ENCODE measurements at regions not wholly inside any gene's neighbourhood (a gene's known extent, or its start where the extent isn't known, plus 50 kb on each side); places are given as distances from the start of the nearest gene placed in this dataset.
"Not testable (repeated sequence)": the region's sequence is repeated elsewhere in the genome, so short reads cannot be mapped to it uniquely, and the experiment has no call there.

GRCh38 chr2:85942346-85942957, 53.7 kb upstream of the ST3GAL5 start:
- no peak for TF ChIP-seq EP300 (IDR thresholded peaks at IDR 0.05)
- no peak for TF ChIP-seq CTCF (IDR thresholded peaks at IDR 0.05)
- no peak for TF ChIP-seq POLR2A (IDR thresholded peaks at IDR 0.05)
- no peak for TF ChIP-seq POLR2AphosphoS5 (IDR thresholded peaks at IDR 0.05)
- no peak overlapping the region for H3K4me3 ChIP-seq
- H3K36me3 ChIP-seq, result no peaks in the 10 kb centered on the region
- no peak overlapping the region for H3K27ac ChIP-seq
- DNase-seq (no peak), ATAC-seq (ENCODE audit: low FRiP score in 2 of 2) (no peak)
- 75 to 80% methylated on average over 1 of the region's 1 CpG for WGBS, 2 donors
- H3K9me3 ChIP-seq, result peaks cover 0 to 15% (median 11%) of the 10 kb centered on the region in 4 donors
- no peaks in the 10 kb centered on the region for H3K4me1 ChIP-seq
- no peaks in the 10 kb centered on the region for H3K27me3 ChIP-seq

- H3K4me1 ChIP-seq; ATAC-seq (ENCODE audit: low FRiP score in 2 of 2); H3K27ac ChIP-seq; H3K36me3 ChIP-seq; DNase-seq; H3K4me3 ChIP-seq; H3K27me3 ChIP-seq: not testable (repeated sequence)
- WGBS, 2 donors, result 84 to 96% methylated on average over 2 of the region's 2 CpGs
- peaks cover 0 to 14% (median 11%) of the 10 kb centered on the region in 4 donors for H3K9me3 ChIP-seq
Observed at GRCh38 chr2:85941490-85941889, 52.7 kb upstream of the ST3GAL5 start.

- H3K27me3 ChIP-seq, result no peaks in the 10 kb centered on the region
- peaks cover 0 to 14% (median 11%) of the 10 kb centered on the region in 4 donors for H3K9me3 ChIP-seq
- TF ChIP-seq POLR2A (IDR thresholded peaks at IDR 0.05) (no peak), POLR2AphosphoS5 (IDR thresholded peaks at IDR 0.05) (no peak), CTCF (IDR thresholded peaks at IDR 0.05) (no peak), EP300 (IDR thresholded peaks at IDR 0.05) (no peak)
- no peak overlapping the region for H3K4me3 ChIP-seq
- no peak overlapping the region for H3K27ac ChIP-seq
- ATAC-seq (ENCODE audit: low FRiP score in 2 of 2), result no peak
- H3K4me1 ChIP-seq, result peaks cover 0 to 14% (median 7%) of the 10 kb centered on the region in 4 donors
- no peak for DNase-seq
- 80 to 85% methylated on average over 4 of the region's 4 CpGs for WGBS, 2 donors
- H3K36me3 ChIP-seq, result no peaks in the 10 kb centered on the region
Observed at GRCh38 chr2:85939131-85939530, 50.3 kb upstream of the ST3GAL5 start.

Data from upper lobe of left lung (tissue), 6 donors.